ENCODE measurements at regions not wholly inside any gene's neighbourhood (a gene's known extent, or its start where the extent isn't known, plus 50 kb on each side); places are given as distances from the start of the nearest gene placed in this dataset.

DNA sequence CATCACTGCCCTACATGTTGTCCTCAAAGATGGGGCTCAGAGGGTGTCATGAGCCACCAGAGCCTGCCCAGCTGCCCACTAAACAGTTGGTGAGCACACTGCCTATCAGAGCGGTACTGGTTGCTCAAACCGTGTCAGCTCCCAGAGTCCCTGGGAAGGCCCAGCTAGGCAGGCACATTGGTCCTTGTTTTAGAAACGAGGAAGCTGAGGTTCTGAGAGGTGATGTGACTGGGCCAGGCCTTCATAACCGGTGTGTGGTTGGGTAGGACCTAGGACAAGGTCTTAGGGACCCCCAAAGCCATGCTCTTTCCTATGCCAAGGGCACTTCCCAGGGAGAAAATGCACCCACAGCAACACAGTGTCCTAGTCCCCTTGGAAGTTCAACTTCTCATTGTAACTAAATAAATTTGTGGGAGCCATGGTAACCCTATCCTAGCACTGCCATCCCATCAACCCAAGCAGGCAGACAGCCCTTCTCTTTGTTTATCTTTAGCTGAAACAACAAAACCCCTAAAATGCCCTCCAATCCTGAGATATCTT is 174.7 kb upstream of the PDE1C start:
- no peak for TF ChIP-seq EZH2phosphoT487 (IDR thresholded peaks at IDR 0.05; ENCODE audit: borderline replicate concordance, low read depth, low read length)
- H3K4me3 ChIP-seq (ENCODE audit: low read depth, low read length, poor library complexity, severe bottlenecking), result no peak overlapping the region
- H4K20me1 ChIP-seq (ENCODE audit: insufficient read depth, low read length), result no peaks in the 10 kb centered on the region
- no peaks in the 10 kb centered on the region for H3K79me2 ChIP-seq (ENCODE audit: insufficient read depth, low read depth, low read length)
- no peaks in the 10 kb centered on the region for H3K4me1 ChIP-seq (ENCODE audit: insufficient read depth, low read length, poor library complexity, severe bottlenecking)
- no peaks in the 10 kb centered on the region for H3K9me3 ChIP-seq (ENCODE audit: low read length)
- no peak overlapping the region for H2AFZ ChIP-seq (ENCODE audit: low read length)
- BruUV-seq (replicated peaks), result no TSS peak
- no peak for DNase-seq (ENCODE audit: low spot score)
- ChIA-PET POLR2A (no interaction called here), CTCF (ENCODE audit: unreplicated experiment) (no interaction called here)
- no peak overlapping the region for H3K4me2 ChIP-seq (ENCODE audit: low read length)
- H3K9me2 ChIP-seq (ENCODE audit: insufficient read depth, low read length), result no peaks in the 10 kb centered on the region
- intact Hi-C loops (cut with micrococcal nuclease; ENCODE audit: unreplicated experiment), result no loop called here
- no peak overlapping the region for H3K27ac ChIP-seq (ENCODE audit: low read depth, low read length, poor library complexity, severe bottlenecking)
- H3K36me3 ChIP-seq (ENCODE audit: insufficient read depth, low read length), result no peaks in the 10 kb centered on the region

DNA sequence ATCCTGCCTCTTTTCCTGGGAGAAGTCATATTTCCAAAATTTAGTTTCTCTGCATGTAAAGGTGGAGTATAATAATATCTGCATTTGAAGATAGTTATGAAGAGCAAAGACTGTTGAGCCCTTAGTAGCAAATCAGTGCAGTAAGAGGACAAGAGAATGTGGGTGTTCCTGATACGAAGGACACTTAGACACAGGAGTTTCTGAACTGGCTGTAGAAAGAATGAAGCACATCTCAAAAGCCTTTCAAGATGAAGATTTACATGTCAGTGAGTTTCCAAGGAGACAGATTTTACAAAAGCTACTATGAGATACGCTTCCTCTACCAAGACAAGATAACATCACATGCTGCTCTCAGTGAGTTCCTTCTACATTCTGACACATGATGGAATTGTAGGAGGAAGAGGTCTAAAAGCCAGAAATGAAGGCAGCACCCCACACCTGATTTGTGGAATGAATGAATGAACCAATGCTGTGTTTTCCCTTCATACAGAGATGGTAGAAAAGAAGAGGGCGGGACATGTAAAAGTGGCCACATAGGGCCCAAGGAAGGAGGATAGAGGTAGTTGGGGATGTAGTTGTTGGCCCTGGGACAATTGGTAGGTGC is 173.6 kb upstream of the PDE1C start:
- Histone ChIP-seq H2AFZ (ENCODE audit: low read length) (no peak overlapping the region), H3K4me2 (ENCODE audit: low read length) (no peak overlapping the region), H3K4me3 (ENCODE audit: low read depth, low read length, poor library complexity, severe bottlenecking) (no peak overlapping the region), H3K36me3 (ENCODE audit: insufficient read depth, low read length) (no peaks in the 10 kb centered on the region), H3K4me1 (ENCODE audit: insufficient read depth, low read length, poor library complexity, severe bottlenecking) (no peaks in the 10 kb centered on the region), H3K27ac (ENCODE audit: low read depth, low read length, poor library complexity, severe bottlenecking) (no peak overlapping the region), H4K20me1 (ENCODE audit: insufficient read depth, low read length) (no peaks in the 10 kb centered on the region), H3K9me2 (ENCODE audit: insufficient read depth, low read length) (no peaks in the 10 kb centered on the region), H3K79me2 (ENCODE audit: insufficient read depth, low read depth, low read length) (no peaks in the 10 kb centered on the region), H3K9me3 (ENCODE audit: low read length) (no peaks in the 10 kb centered on the region)
- CTCF ChIA-PET (ENCODE audit: unreplicated experiment), result no interaction called here
- DNase-seq (ENCODE audit: low spot score), result no peak
- no TSS peak for BruUV-seq (replicated peaks)
- intact Hi-C loops (cut with micrococcal nuclease; ENCODE audit: unreplicated experiment), result no loop called here
- TF ChIP-seq, protein P1, sequence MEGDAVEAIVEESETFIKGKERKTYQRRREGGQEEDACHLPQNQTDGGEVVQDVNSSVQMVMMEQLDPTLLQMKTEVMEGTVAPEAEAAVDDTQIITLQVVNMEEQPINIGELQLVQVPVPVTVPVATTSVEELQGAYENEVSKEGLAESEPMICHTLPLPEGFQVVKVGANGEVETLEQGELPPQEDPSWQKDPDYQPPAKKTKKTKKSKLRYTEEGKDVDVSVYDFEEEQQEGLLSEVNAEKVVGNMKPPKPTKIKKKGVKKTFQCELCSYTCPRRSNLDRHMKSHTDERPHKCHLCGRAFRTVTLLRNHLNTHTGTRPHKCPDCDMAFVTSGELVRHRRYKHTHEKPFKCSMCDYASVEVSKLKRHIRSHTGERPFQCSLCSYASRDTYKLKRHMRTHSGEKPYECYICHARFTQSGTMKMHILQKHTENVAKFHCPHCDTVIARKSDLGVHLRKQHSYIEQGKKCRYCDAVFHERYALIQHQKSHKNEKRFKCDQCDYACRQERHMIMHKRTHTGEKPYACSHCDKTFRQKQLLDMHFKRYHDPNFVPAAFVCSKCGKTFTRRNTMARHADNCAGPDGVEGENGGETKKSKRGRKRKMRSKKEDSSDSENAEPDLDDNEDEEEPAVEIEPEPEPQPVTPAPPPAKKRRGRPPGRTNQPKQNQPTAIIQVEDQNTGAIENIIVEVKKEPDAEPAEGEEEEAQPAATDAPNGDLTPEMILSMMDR (conservative IDR thresholded peaks at IDR 0.05; ENCODE audit: low read length), result no peak
- no peak for TF ChIP-seq EZH2phosphoT487 (IDR thresholded peaks at IDR 0.05; ENCODE audit: borderline replicate concordance, low read depth, low read length)
- POLR2A ChIA-PET, result no interaction called here

DNA sequence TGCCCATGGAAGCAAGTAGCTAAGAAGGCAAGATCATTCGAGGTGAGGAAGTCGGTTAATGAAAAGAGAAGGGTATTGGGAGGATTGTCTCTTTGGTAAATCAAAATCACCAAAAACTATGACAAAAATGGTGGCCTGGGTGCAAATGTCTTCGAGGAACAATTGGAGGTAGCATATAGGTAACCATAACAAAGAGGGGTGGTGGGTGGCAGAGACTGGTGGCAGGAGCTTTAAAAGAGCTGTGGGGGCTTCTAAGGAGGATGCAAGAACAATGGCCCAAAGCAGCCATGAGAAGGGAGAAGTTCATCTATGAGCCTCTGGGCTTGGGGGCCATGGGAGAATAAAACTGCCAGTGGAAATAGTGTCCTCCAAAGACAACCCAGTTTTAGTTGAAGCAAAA is 172.2 kb upstream of the PDE1C start:
- H4K20me1 ChIP-seq (ENCODE audit: insufficient read depth, low read length), result no peaks in the 10 kb centered on the region
- no peaks in the 10 kb centered on the region for H3K4me1 ChIP-seq (ENCODE audit: insufficient read depth, low read length, poor library complexity, severe bottlenecking)
- POLR2A ChIA-PET, result interaction anchor here (0.6 kb wide), 1 partner anchor 387 kb away, joined by 4 read pairs; no protein-coding TSS in a partner anchor
- no TSS peak for BruUV-seq (replicated peaks)
- H3K4me2 ChIP-seq (ENCODE audit: low read length), result no peak overlapping the region
- H3K4me3 ChIP-seq (ENCODE audit: low read depth, low read length, poor library complexity, severe bottlenecking), result no peak overlapping the region
- no peaks in the 10 kb centered on the region for H3K9me3 ChIP-seq (ENCODE audit: low read length)
- H3K79me2 ChIP-seq (ENCODE audit: insufficient read depth, low read depth, low read length), result no peaks in the 10 kb centered on the region
- H2AFZ ChIP-seq (ENCODE audit: low read length), result no peak overlapping the region
- DNase-seq (ENCODE audit: low spot score), result no peak
- no peak for TF ChIP-seq EZH2phosphoT487 (IDR thresholded peaks at IDR 0.05; ENCODE audit: borderline replicate concordance, low read depth, low read length)
- TF ChIP-seq, protein P1 (conservative IDR thresholded peaks at IDR 0.05; ENCODE audit: low read length), result no peak
- H3K27ac ChIP-seq (ENCODE audit: low read depth, low read length, poor library complexity, severe bottlenecking), result no peak overlapping the region
- CTCF ChIA-PET (ENCODE audit: unreplicated experiment), result no interaction called here
- intact Hi-C loops (cut with micrococcal nuclease; ENCODE audit: unreplicated experiment), result no loop called here
- no peaks in the 10 kb centered on the region for H3K36me3 ChIP-seq (ENCODE audit: insufficient read depth, low read length)
- no peaks in the 10 kb centered on the region for H3K9me2 ChIP-seq (ENCODE audit: insufficient read depth, low read length)
